Head of caudate nucleus (tissue), 42 donors: ENCODE measurements at regions not wholly inside any gene's neighbourhood (a gene's known extent, or its start where the extent isn't known, plus 50 kb on each side); places are given as distances from the start of the nearest gene placed in this dataset.
"Not testable (repeated sequence)": the region's sequence is repeated elsewhere in the genome, so short reads cannot be mapped to it uniquely, and the experiment has no call there.

ENCODE experiments used
- DNase-seq, 42 donors: peaks; one replicate each; pipeline versions ENCODE4 v3.0.0 to v3.0.0-alpha.2; 2020 to 2021; ENCODE audit warnings: mixed read lengths in 7 of 42
- intact Hi-C: fragments of 100-400 bp; cut with DNase I; formaldehyde crosslinking; loops from one replicate; pipeline ENCODE4 v1.15.0; 2022

- intact Hi-C loops: no loop called here
- DNase-seq: no peak
Observed at GRCh38 chr5:28390341-28390740, 1352.0 kb upstream of the CDH9 start.

GRCh38 chr5:28389727-28390126, 1351.3 kb upstream of the CDH9 start:
- intact Hi-C loops, DNase-seq: not testable (repeated sequence)

GRCh38 chr5:28388428-28388827, 1350.0 kb upstream of the CDH9 start:
- intact Hi-C loops: no loop called here
- DNase-seq: no peak

- intact Hi-C loops: no loop called here
Observed at GRCh38 chr5:28386712-28387111, 1348.3 kb upstream of the CDH9 start.

GRCh38 chr5:28380167-28380566, 1341.8 kb upstream of the CDH9 start:
- DNase-seq: no peak

More at GRCh38 chr5:28386712-28387111, 1348.3 kb upstream of the CDH9 start:
- DNase-seq: no peak

GRCh38 chr5:28374492-28374967, 1336.1 kb upstream of the CDH9 start:
- intact Hi-C loops: no loop called here

More at GRCh38 chr5:28380167-28380566, 1341.8 kb upstream of the CDH9 start:
- intact Hi-C loops: no loop called here

GRCh38 chr5:28370896-28371295, 1332.5 kb upstream of the CDH9 start:
- intact Hi-C loops: no loop called here
- no peak for DNase-seq

More at GRCh38 chr5:28374492-28374967, 1336.1 kb upstream of the CDH9 start:
- DNase-seq: no peak

- no peak for DNase-seq
- intact Hi-C loops: no loop called here
Observed at GRCh38 chr5:28369418-28369817, 1331.0 kb upstream of the CDH9 start.

- intact Hi-C loops: no loop called here
- no peak for DNase-seq
Observed at GRCh38 chr5:28355831-28356230, 1317.4 kb upstream of the CDH9 start.

- intact Hi-C loops: no loop called here
- DNase-seq: no peak
Observed at GRCh38 chr5:28346696-28347095, 1308.3 kb upstream of the CDH9 start.

- intact Hi-C loops: no loop called here
- peak in 4 of 42 donors; percentile 7 to 32 (median 13) for DNase-seq
Observed at GRCh38 chr5:28344836-28345433, 1306.5 kb upstream of the CDH9 start.

- intact Hi-C loops: no loop called here
- no peak for DNase-seq
Observed at GRCh38 chr5:28329176-28329575, 1290.8 kb upstream of the CDH9 start.

GRCh38 chr5:28328681-28329080, 1290.3 kb upstream of the CDH9 start:
- no peak for DNase-seq
- intact Hi-C loops: no loop called here

- no peak for DNase-seq
- intact Hi-C loops: no loop called here
Observed at GRCh38 chr5:28324174-28324573, 1285.8 kb upstream of the CDH9 start.

- intact Hi-C loops: no loop called here
Observed at GRCh38 chr5:28313953-28314352, 1275.6 kb upstream of the CDH9 start.

GRCh38 chr5:28313321-28313951, 1275.0 kb upstream of the CDH9 start:
- intact Hi-C loops: no loop called here
- DNase-seq: no peak

More at GRCh38 chr5:28313953-28314352, 1275.6 kb upstream of the CDH9 start:
- DNase-seq: no peak

GRCh38 chr5:28310696-28311095, 1272.3 kb upstream of the CDH9 start:
- intact Hi-C loops: no loop called here
- DNase-seq: peak in 2 of 42 donors; percentile 3 to 31

- intact Hi-C loops: no loop called here
- no peak for DNase-seq
Observed at GRCh38 chr5:28305891-28306290, 1267.5 kb upstream of the CDH9 start.

- DNase-seq: no peak
- intact Hi-C loops: no loop called here
Observed at GRCh38 chr5:28301712-28302111, 1263.3 kb upstream of the CDH9 start.

- intact Hi-C loops: no loop called here
- DNase-seq: no peak
Observed at GRCh38 chr5:28296254-28297013, 1258.0 kb upstream of the CDH9 start.
